D341Med (cell line): ENCODE measurements at regions not wholly inside any gene's neighbourhood (a gene's known extent, or its start where the extent isn't known, plus 50 kb on each side); places are given as distances from the start of the nearest gene placed in this dataset.
A peak's percentile ranks its signal among the peaks of the same experiment; 100 is the strongest.
"Not testable (repeated sequence)": the region's sequence is repeated elsewhere in the genome, so short reads cannot be mapped to it uniquely, and the experiment has no call there.

Experiments
- DNase-seq: peaks from one replicate; pipeline ENCODE4 v3.0.0; 2012; ENCODE audit warnings: low spot score

DNA sequence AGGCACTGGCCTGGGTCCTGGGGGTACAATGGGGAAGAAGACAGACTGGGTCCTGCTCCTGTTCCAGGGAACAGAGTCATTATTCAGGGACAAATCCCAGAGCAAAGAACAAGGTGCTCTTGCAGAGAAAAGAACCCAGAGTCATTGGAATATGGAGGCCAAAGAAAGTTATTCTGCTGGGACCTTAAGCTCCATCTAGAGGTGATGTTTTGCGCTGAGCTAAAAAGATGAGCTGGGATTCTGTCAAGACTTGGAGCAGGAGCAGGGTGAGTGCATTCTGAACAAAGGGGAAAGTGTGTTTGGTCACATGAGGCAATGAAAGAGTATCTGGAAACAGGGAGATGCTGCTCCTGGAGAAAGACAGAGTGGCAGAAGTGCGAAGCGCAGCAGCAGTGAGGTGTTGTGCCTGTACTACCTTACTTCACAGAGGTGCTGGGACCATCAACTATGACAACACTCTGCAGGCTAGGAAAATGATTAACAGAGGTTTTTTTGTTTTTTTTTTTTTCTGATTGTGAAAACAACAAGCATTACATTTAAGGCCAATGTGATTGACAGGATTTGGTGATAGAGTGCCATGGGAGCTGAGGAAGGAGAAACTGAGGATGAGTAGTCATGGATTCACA is 95.3 kb upstream of the TNFSF11 start:
- DNase-seq: peak; percentile 29

DNA sequence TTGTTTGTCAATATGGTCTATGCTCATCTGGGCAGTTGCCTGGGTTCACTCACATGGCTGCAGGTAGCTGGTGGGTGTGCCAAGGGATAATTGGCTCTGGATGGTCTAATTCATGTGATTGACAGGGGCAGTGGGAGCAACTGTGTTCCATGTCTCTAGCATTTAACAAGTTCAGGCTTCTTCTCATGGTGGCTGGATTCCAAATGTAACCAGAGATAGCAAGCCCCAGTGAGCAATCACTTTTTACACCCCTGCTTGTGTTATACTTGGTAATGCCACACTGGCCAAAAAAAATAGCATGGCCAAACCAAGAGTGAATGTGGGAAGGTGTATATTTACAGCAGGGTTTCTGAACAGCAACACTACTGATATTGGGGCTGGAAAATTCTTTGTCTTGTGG is 89.6 kb upstream of the TNFSF11 start:
- DNase-seq: no peak

GRCh38 chr13:42485272-42485671 is 88.7 kb upstream of the TNFSF11 start:
- no peak for DNase-seq

GRCh38 chr13:42486711-42487198 is 87.2 kb upstream of the TNFSF11 start:
- no peak for DNase-seq

DNA sequence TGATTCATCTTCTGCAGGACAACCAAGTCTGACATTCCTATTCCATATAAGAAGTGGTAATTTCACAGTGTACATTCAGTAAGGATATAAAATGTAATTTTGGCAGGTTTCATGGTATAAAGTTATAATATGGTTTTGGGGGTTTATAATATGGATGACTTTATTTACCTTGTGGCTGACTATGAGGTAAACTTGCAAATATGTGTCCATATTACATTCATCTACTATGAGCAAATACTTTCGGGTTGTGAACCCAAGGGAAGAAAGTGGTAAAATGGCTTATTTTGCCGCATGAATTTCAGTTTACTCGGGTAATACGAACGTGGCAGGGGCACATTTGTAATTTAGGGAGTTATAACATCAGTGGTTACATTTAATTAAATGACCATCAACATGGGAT is 86.7 kb upstream of the TNFSF11 start:
- DNase-seq: no peak

GRCh38 chr13:42490676-42491075 is 83.3 kb upstream of the TNFSF11 start:
- DNase-seq: no peak

- DNase-seq: no peak
These were observed 81.5 kb upstream of the TNFSF11 start for GRCh38 chr13:42492372-42492920.

GRCh38 chr13:42494157-42494556 is 79.8 kb upstream of the TNFSF11 start:
- DNase-seq: no peak

- no peak for DNase-seq
These were observed 78.7 kb upstream of the TNFSF11 start for GRCh38 chr13:42495255-42495654.

GRCh38 chr13:42495751-42496150 is 78.2 kb upstream of the TNFSF11 start:
- DNase-seq: no peak

GRCh38 chr13:42496926-42497554 is 76.9 kb upstream of the TNFSF11 start:
- DNase-seq: not testable (repeated sequence)

GRCh38 chr13:42497798-42498197 is 76.2 kb upstream of the TNFSF11 start:
- DNase-seq: no peak

- DNase-seq: no peak
These were observed 75.4 kb upstream of the TNFSF11 start for GRCh38 chr13:42498521-42498920.
